Dermis blood vessel endothelial cell (primary cell): ENCODE measurements at regions not wholly inside any gene's neighbourhood (a gene's known extent, or its start where the extent isn't known, plus 50 kb on each side); places are given as distances from the start of the nearest gene placed in this dataset.
A peak's percentile ranks its signal among the peaks of the same experiment; 100 is the strongest.

Experiments
- DNase-seq: peaks from one replicate; pipeline ENCODE4 v3.0.0; 2010

- no peak for DNase-seq
Measured at GRCh38 chr12:90393652-90394051, 561.3 kb downstream of the CCER1 start.

- no peak for DNase-seq
Measured at GRCh38 chr12:90393089-90393488, 561.9 kb downstream of the CCER1 start.

- DNase-seq, result peak; percentile 38
Measured at GRCh38 chr12:90390947-90391346, 564.0 kb downstream of the CCER1 start.

DNA sequence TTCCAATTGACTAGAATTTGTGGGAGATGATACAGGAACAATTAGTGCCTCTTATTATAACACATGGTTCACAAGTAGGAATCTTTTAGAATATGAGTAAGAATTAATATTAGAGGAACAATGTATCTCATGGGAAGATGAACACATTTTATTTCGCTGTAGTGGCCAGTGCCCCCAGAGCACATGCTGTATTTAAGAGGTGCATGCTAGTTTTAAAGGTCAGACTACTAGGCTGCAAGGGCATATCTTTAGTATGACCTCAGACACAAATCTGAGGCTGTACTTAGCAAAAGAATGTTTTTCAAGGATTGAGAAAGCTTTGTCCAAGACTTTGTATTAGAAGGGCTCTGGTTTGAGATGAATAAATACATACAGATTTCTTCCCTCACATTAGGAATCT, 586.9 kb downstream of the CCER1 start:
- no peak for DNase-seq

DNA sequence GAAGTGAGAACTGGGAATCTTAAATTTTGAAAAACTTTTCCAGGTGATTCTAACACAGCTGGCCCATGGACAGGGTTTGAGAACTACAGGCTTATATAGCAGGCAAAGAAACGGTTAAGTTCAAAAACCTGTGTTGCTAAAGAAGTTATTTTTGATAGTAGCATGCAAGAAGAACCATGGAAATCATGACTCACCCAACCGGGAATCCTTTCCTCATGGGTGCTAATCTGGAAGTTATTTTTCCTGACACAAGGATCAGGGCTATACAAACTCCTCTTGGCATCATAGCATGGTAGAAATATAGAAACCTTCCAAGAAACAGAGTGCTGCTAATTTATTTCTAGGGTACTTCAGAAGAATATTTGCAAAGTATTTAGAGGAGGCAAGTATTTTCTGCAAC, 588.7 kb downstream of the CCER1 start:
- DNase-seq, result peak; percentile 63

DNA sequence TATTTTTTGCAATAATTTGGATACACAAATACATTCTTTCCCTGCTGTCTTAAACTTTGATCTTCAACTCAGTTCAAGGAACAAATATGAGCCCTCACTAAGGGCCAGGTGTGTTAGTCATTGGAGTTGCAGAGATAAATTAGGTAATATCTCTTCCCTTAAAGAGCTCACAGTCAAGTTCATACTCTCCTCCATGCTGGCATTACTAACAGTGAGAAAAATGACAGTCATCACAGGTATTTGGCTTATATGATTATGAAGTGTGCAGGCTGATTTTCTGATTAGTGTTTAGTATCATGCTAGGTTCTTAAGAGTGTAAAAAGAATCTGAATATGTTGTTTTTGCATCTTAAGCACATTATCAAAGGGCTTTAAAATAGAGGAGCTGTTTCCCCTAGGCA, 594.7 kb downstream of the CCER1 start:
- DNase-seq, result no peak

GRCh38 chr12:90355711-90356355, 599.1 kb downstream of the CCER1 start:
- no peak for DNase-seq

GRCh38 chr12:90343966-90344365, 611.0 kb downstream of the CCER1 start:
- no peak for DNase-seq

DNA sequence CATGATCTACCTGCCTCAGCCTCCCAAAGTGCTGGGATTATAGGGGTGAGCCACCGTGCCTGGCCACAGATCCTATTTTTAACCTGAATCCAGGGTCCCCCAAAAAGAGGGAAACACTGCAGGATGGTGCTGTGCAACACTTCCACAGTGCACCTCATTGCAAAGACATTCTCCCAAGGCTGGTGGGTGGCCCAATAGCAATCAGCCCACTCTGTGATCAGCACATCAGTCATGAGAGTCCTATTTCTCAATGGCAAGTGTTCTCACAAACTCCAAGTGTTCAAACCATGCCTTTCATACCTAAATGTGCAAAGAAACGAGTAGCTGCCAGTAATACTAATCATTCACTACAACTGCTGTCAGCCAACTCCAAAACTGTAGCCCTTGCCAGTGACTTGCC, 612.9 kb downstream of the CCER1 start:
- no peak for DNase-seq

- no peak for DNase-seq
Measured at GRCh38 chr12:90339837-90340236, 615.1 kb downstream of the CCER1 start.

GRCh38 chr12:90338365-90338764, 616.6 kb downstream of the CCER1 start:
- no peak for DNase-seq

DNA sequence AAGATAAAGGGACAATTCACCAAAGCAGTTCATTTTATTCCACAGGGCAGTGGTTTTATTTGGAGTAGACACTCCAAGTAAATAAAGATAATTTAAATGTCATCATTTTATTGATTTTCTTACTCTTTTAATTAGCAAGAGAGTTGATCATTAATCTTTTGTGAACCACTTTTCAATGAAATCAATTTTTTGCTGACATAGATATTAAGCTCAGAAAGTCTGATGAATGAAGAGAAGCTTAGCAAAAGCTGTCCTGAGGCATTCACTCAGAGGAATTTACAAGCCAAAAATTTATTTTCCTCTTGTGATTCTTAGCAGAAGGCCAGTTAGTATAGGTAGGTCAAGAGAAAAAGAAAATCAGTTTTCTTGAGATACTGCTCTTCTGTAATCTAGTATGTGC, 618.0 kb downstream of the CCER1 start:
- DNase-seq, result no peak

GRCh38 chr12:90335566-90335965, 619.4 kb downstream of the CCER1 start:
- no peak for DNase-seq

DNA sequence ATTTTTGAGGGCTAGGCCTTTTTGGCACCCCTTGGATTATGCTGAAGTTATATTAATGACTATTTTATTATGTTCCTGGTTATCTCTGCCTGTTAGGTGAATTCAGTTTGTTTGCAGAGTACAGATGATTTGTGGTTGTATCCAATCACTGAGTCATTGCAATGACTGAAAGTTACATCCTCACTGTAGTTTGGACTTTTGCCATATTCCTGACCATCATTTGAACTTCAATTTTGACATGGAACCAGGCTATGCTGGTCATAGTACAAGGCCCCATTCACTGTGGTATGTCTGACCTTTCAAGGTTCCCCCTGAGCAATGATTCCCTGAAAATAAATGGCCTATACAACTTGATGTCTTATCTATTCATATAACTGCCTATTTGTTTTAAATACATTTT, 621.0 kb downstream of the CCER1 start:
- DNase-seq, result peak; percentile 51

DNA sequence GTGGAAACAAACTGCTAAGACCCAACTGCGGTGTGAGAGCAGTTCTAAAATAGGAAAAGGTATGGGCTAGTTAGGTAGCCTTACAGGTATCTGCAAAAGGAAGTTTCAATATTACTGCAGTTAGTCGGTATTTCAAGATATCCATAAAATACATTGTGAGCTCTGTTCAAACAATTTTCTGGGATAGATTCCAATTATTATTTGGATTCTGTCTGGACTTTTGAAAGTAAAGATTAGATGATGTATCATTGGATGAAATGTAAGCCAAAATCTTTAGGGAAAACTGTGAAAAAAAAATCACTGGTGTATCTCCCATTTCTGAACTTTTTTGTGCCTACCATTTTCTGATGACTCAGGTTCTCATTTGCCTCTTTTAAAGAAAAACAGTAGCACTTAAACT, 621.6 kb downstream of the CCER1 start:
- no peak for DNase-seq

GRCh38 chr12:90331821-90332220, 623.2 kb downstream of the CCER1 start:
- peak; percentile 19 for DNase-seq

DNA sequence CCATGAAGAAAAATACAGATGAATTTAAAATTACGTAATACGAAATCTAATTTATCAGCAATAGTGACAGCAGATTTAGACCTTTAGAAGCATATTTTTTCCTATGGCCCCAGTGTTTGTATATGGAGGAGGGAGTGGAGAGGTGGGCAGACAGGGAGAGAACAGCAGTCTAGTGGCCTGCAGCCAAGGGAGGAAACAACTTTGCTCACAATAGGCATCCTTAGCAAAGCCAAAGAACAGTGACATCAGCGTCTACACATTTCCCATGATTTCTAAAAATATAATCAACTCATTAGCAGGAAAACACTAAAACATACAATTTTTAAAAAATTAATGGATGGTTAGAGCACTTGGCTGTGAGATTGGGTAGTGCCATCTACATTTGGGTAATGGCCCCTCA, 622.6 kb upstream of the ATP2B1 start:
- peak; percentile 94 for DNase-seq

DNA sequence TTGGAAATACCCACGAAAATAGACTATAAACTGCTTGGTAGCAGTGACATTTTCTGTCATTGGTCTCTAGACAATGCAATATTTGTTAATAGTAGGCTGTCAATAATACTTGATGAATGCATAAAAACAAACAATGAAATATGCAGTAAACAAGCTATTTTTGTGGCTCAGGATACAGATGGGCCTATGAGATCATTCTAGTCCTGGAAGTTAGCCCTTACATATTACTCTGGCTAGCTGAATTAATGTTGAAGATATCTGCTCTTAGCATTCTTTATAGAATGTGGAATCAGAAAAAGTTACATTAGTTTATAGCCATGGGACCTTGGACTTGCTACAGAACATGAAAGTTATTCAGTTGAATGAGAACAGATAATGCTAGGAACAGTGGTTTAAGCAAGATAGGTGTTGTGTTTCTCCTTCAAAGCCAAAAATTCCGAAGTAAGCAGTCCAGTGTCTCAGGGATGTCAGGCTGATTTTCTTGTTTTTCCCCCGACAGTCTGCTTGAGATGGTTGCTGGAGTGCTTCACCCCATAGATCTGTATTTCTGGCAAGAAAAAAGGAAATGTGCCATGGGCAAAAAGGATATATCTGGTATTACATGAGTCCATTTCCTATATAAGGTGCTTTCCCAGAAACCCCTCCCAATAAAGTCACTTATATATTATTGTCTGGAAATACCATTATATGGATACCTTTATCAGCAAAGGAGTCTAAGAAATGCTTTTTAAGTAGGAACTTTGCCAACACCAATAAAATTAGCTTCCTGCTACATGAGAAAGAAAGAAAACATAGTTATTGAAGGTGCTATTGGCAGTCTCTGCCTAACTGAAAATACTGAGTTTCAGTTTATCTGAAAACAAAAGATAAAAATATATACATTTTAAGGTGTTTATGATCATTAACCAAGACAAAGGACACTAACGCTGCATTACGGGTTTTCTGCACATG, 619.4 kb upstream of the ATP2B1 start:
- peak; percentile 88 for DNase-seq

DNA sequence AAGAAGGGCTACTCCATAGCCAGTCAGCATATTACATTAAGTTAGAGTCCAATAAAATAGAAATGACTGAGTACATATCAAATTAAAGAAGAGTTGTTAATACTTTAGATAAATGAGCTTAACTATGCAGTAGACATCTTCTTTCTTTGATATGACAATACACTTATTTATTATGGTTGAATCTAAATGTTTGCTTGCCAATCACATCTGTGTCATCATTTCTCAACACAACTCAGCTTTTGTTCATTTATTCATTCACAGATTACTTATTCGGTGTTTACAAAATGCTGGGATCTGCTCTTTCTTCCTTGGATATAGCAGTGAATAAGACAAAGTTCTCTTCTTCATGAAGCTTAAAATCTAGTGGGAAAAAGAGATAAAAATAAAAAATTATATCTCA, 614.6 kb upstream of the ATP2B1 start:
- no peak for DNase-seq

- DNase-seq, result peak; percentile 55
Measured at GRCh38 chr12:90322006-90322405, 613.4 kb upstream of the ATP2B1 start.

- peak; percentile 14 for DNase-seq
Measured at GRCh38 chr12:90321369-90321768, 612.7 kb upstream of the ATP2B1 start.

GRCh38 chr12:90311561-90311960, 602.9 kb upstream of the ATP2B1 start:
- no peak for DNase-seq

GRCh38 chr12:90305379-90305778, 596.7 kb upstream of the ATP2B1 start:
- DNase-seq, result no peak

- DNase-seq, result no peak
Measured at GRCh38 chr12:90304231-90304630, 595.6 kb upstream of the ATP2B1 start.
